A673 (cell line): ENCODE measurements at regions not wholly inside any gene's neighbourhood (a gene's known extent, or its start where the extent isn't known, plus 50 kb on each side); places are given as distances from the start of the nearest gene placed in this dataset.

Experiments
- EZH2 ChIP-seq: fragments of 200-600 bp; sonication (generic); IDR thresholded peaks from 2 replicates; pipeline ENCODE4 v1.6.1; 2017; ENCODE audit warnings: borderline replicate concordance, low read depth, mild to moderate bottlenecking, mixed read lengths, antibody characterized with exemption, low read length; ENCODE audit not compliant: poor library complexity, severe bottlenecking
- TF ChIP-seq, protein P1 (sequence below): fragments of 300-800, 200-600 bp; sonication (generic); conservative IDR thresholded peaks from 2 replicates; pipeline ENCODE4 v1.5.1; 2017; ENCODE audit warnings: low read depth, mild to moderate bottlenecking, antibody characterized with exemption, low read length, moderate library complexity, mixed read lengths

DNA sequence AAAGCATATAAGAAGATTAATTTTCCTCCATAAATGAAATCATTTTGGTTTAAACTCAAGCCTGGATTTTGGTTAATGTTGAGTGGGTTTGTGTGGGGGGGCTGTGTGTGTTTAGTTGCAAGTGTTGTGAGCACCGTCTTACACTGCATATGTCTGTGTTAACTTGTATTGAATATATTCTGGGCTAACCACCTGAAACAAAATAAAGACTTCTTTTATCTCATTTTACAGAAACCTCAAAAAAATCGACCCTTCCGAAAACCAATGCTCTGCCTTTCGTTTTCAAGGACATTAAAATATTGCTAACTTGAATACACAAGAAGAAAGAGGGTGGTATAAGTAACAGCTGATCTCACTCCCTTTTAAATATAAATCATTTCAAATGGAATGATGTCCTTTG, 192.2 kb upstream of the BLID start:
- TF ChIP-seq EZH2: no peak
- TF ChIP-seq, protein P1, sequence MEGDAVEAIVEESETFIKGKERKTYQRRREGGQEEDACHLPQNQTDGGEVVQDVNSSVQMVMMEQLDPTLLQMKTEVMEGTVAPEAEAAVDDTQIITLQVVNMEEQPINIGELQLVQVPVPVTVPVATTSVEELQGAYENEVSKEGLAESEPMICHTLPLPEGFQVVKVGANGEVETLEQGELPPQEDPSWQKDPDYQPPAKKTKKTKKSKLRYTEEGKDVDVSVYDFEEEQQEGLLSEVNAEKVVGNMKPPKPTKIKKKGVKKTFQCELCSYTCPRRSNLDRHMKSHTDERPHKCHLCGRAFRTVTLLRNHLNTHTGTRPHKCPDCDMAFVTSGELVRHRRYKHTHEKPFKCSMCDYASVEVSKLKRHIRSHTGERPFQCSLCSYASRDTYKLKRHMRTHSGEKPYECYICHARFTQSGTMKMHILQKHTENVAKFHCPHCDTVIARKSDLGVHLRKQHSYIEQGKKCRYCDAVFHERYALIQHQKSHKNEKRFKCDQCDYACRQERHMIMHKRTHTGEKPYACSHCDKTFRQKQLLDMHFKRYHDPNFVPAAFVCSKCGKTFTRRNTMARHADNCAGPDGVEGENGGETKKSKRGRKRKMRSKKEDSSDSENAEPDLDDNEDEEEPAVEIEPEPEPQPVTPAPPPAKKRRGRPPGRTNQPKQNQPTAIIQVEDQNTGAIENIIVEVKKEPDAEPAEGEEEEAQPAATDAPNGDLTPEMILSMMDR: no peak
